ENCODE measurements at regions not wholly inside any gene's neighbourhood (a gene's known extent, or its start where the extent isn't known, plus 50 kb on each side); places are given as distances from the start of the nearest gene placed in this dataset.
"Not testable (repeated sequence)": the region's sequence is repeated elsewhere in the genome, so short reads cannot be mapped to it uniquely, and the experiment has no call there.

GRCh38 chr18:42509750-42510415, 554.8 kb downstream of the PIK3C3 start:
- no peak for TF ChIP-seq CTCF (IDR thresholded peaks at IDR 0.05; ENCODE audit: poor library complexity, severe bottlenecking)
- Histone ChIP-seq H3K4me1 (ENCODE audit: insufficient read depth, poor library complexity, severe bottlenecking) (no peaks in the 10 kb centered on the region), H3K27ac (ENCODE audit: poor library complexity, severe bottlenecking) (no peak overlapping the region), H3K4me3 (ENCODE audit: severe bottlenecking) (no peak overlapping the region), H3K36me3 (ENCODE audit: low read depth) (no peaks in the 10 kb centered on the region), H3K27me3 (ENCODE audit: insufficient read depth, poor library complexity, severe bottlenecking) (no peaks in the 10 kb centered on the region), H3K9me3 (ENCODE audit: severe bottlenecking) (no peaks in the 10 kb centered on the region)
- DNase-seq (ENCODE audit: low spot score) (no peak), ATAC-seq (ENCODE audit: low read depth) (no peak)

GRCh38 chr18:42510540-42510939, 555.5 kb downstream of the PIK3C3 start:
- no peak for TF ChIP-seq CTCF (IDR thresholded peaks at IDR 0.05; ENCODE audit: poor library complexity, severe bottlenecking)
- H3K4me3 ChIP-seq (ENCODE audit: severe bottlenecking) = no peak overlapping the region
- H3K27ac ChIP-seq (ENCODE audit: poor library complexity, severe bottlenecking) = no peak overlapping the region
- no peaks in the 10 kb centered on the region for H3K9me3 ChIP-seq (ENCODE audit: severe bottlenecking)
- no peaks in the 10 kb centered on the region for H3K36me3 ChIP-seq (ENCODE audit: low read depth)
- DNase-seq (ENCODE audit: low spot score) (no peak), ATAC-seq (ENCODE audit: low read depth) (no peak)
- no peaks in the 10 kb centered on the region for H3K4me1 ChIP-seq (ENCODE audit: insufficient read depth, poor library complexity, severe bottlenecking)
- H3K27me3 ChIP-seq (ENCODE audit: insufficient read depth, poor library complexity, severe bottlenecking) = no peaks in the 10 kb centered on the region

GRCh38 chr18:42513441-42513840, 558.4 kb downstream of the PIK3C3 start:
- DNase-seq (ENCODE audit: low spot score) (no peak), ATAC-seq (ENCODE audit: low read depth) (no peak)
- H3K27me3 ChIP-seq (ENCODE audit: insufficient read depth, poor library complexity, severe bottlenecking) = no peaks in the 10 kb centered on the region
- no peaks in the 10 kb centered on the region for H3K4me1 ChIP-seq (ENCODE audit: insufficient read depth, poor library complexity, severe bottlenecking)
- TF ChIP-seq CTCF (IDR thresholded peaks at IDR 0.05; ENCODE audit: poor library complexity, severe bottlenecking) = no peak
- H3K4me3 ChIP-seq (ENCODE audit: severe bottlenecking) = no peak overlapping the region
- no peaks in the 10 kb centered on the region for H3K9me3 ChIP-seq (ENCODE audit: severe bottlenecking)
- no peaks in the 10 kb centered on the region for H3K36me3 ChIP-seq (ENCODE audit: low read depth)
- no peak overlapping the region for H3K27ac ChIP-seq (ENCODE audit: poor library complexity, severe bottlenecking)

GRCh38 chr18:42514512-42514911, 559.5 kb downstream of the PIK3C3 start:
- H3K4me1 ChIP-seq (ENCODE audit: insufficient read depth, poor library complexity, severe bottlenecking) = no peaks in the 10 kb centered on the region
- H3K36me3 ChIP-seq (ENCODE audit: low read depth) = no peaks in the 10 kb centered on the region
- H3K27ac ChIP-seq (ENCODE audit: poor library complexity, severe bottlenecking) = no peak overlapping the region
- ATAC-seq (ENCODE audit: low read depth) (no peak), DNase-seq (ENCODE audit: low spot score) (no peak)
- H3K9me3 ChIP-seq (ENCODE audit: severe bottlenecking) = no peaks in the 10 kb centered on the region
- no peak for TF ChIP-seq CTCF (IDR thresholded peaks at IDR 0.05; ENCODE audit: poor library complexity, severe bottlenecking)
- H3K27me3 ChIP-seq (ENCODE audit: insufficient read depth, poor library complexity, severe bottlenecking) = no peaks in the 10 kb centered on the region
- no peak overlapping the region for H3K4me3 ChIP-seq (ENCODE audit: severe bottlenecking)

- no peak for ATAC-seq (ENCODE audit: low read depth)
- no peak overlapping the region for H3K4me3 ChIP-seq (ENCODE audit: severe bottlenecking)
- no peaks in the 10 kb centered on the region for H3K36me3 ChIP-seq (ENCODE audit: low read depth)
- H3K27ac ChIP-seq (ENCODE audit: poor library complexity, severe bottlenecking) = no peak overlapping the region
- H3K9me3 ChIP-seq (ENCODE audit: severe bottlenecking) = no peaks in the 10 kb centered on the region
- H3K27me3 ChIP-seq (ENCODE audit: insufficient read depth, poor library complexity, severe bottlenecking) = peaks cover 3% of the 10 kb centered on the region
- H3K4me1 ChIP-seq (ENCODE audit: insufficient read depth, poor library complexity, severe bottlenecking) = no peaks in the 10 kb centered on the region
- TF ChIP-seq CTCF (IDR thresholded peaks at IDR 0.05; ENCODE audit: poor library complexity, severe bottlenecking) = no peak
- no peak for DNase-seq (ENCODE audit: low spot score)
Observed at GRCh38 chr18:42517896-42518295, 562.9 kb downstream of the PIK3C3 start.

- H3K27ac ChIP-seq (ENCODE audit: poor library complexity, severe bottlenecking); H3K4me3 ChIP-seq (ENCODE audit: severe bottlenecking); ATAC-seq (ENCODE audit: low read depth); DNase-seq (ENCODE audit: low spot score); H3K36me3 ChIP-seq (ENCODE audit: low read depth); H3K27me3 ChIP-seq (ENCODE audit: insufficient read depth, poor library complexity, severe bottlenecking); H3K4me1 ChIP-seq (ENCODE audit: insufficient read depth, poor library complexity, severe bottlenecking); H3K9me3 ChIP-seq (ENCODE audit: severe bottlenecking): not testable (repeated sequence)
Observed at GRCh38 chr18:42518331-42518730, 563.3 kb downstream of the PIK3C3 start.
